ENCODE measurements at regions not wholly inside any gene's neighbourhood (a gene's known extent, or its start where the extent isn't known, plus 50 kb on each side); places are given as distances from the start of the nearest gene placed in this dataset.

GRCh38 chr1:184302346-184302745, 84.5 kb upstream of the C1orf21 start:
- ATAC-seq (ENCODE audit: low read depth) (no peak), DNase-seq (ENCODE audit: low spot score in 2 of 2) (no peak)
- Mint-ChIP-seq H3K27me3 (peaks cover 1% of the 10 kb centered on the region), H3K27ac (no peak overlapping the region), H3K9me3 (peaks cover 6% of the 10 kb centered on the region), H3K4me1 (no peaks in the 10 kb centered on the region), H3K4me3 (no peak overlapping the region), H3K36me3 (no peaks in the 10 kb centered on the region)

- H3K36me3 Mint-ChIP-seq = no peaks in the 10 kb centered on the region
- no peak overlapping the region for H3K4me3 Mint-ChIP-seq
- H3K27ac Mint-ChIP-seq = no peak overlapping the region
- ATAC-seq (ENCODE audit: low read depth) (no peak), DNase-seq (ENCODE audit: low spot score in 2 of 2) (no peak)
- no peaks in the 10 kb centered on the region for H3K4me1 Mint-ChIP-seq
- H3K27me3 Mint-ChIP-seq = peaks cover 5% of the 10 kb centered on the region
- H3K9me3 Mint-ChIP-seq = peaks cover 1% of the 10 kb centered on the region
These were observed 76.5 kb upstream of the C1orf21 start for GRCh38 chr1:184310157-184310819.

- no peaks in the 10 kb centered on the region for H3K36me3 Mint-ChIP-seq
- no peak overlapping the region for H3K27ac Mint-ChIP-seq
- ATAC-seq (ENCODE audit: low read depth) = no peak
- H3K4me3 Mint-ChIP-seq = no peak overlapping the region
- H3K9me3 Mint-ChIP-seq = no peaks in the 10 kb centered on the region
- H3K27me3 Mint-ChIP-seq = peaks cover 6% of the 10 kb centered on the region
- no peak for DNase-seq (ENCODE audit: low spot score in 2 of 2)
- H3K4me1 Mint-ChIP-seq = no peaks in the 10 kb centered on the region
These were observed 75.2 kb upstream of the C1orf21 start for GRCh38 chr1:184311580-184311979.

GRCh38 chr1:184315254-184315653, 71.6 kb upstream of the C1orf21 start:
- ATAC-seq (ENCODE audit: low read depth) = no peak
- DNase-seq (ENCODE audit: low spot score in 2 of 2) = no peak
- Mint-ChIP-seq H3K4me3 (no peak overlapping the region), H3K27ac (no peak overlapping the region), H3K9me3 (no peaks in the 10 kb centered on the region), H3K27me3 (peaks cover 8% of the 10 kb centered on the region), H3K4me1 (no peaks in the 10 kb centered on the region), H3K36me3 (no peaks in the 10 kb centered on the region)

- Mint-ChIP-seq H3K4me3 (no peak overlapping the region), H3K27ac (no peak overlapping the region), H3K36me3 (no peaks in the 10 kb centered on the region), H3K4me1 (no peaks in the 10 kb centered on the region), H3K27me3 (peaks cover 7% of the 10 kb centered on the region), H3K9me3 (no peaks in the 10 kb centered on the region)
- DNase-seq (ENCODE audit: low spot score in 2 of 2) (no peak), ATAC-seq (ENCODE audit: low read depth) (no peak)
These were observed 67.0 kb upstream of the C1orf21 start for GRCh38 chr1:184319879-184320278.

GRCh38 chr1:184322253-184322652, 64.6 kb upstream of the C1orf21 start:
- Mint-ChIP-seq H3K4me1 (no peaks in the 10 kb centered on the region), H3K4me3 (no peak overlapping the region), H3K27ac (no peak overlapping the region), H3K27me3 (peaks cover 4% of the 10 kb centered on the region), H3K9me3 (no peaks in the 10 kb centered on the region), H3K36me3 (no peaks in the 10 kb centered on the region)
- no peak for ATAC-seq (ENCODE audit: low read depth)
- no peak for DNase-seq (ENCODE audit: low spot score in 2 of 2)

GRCh38 chr1:184324972-184325371, 61.9 kb upstream of the C1orf21 start:
- Mint-ChIP-seq H3K9me3 (no peaks in the 10 kb centered on the region), H3K27ac (no peak overlapping the region), H3K4me1 (no peaks in the 10 kb centered on the region), H3K27me3 (peaks cover 2% of the 10 kb centered on the region), H3K4me3 (no peak overlapping the region), H3K36me3 (no peaks in the 10 kb centered on the region)
- DNase-seq (ENCODE audit: low spot score in 2 of 2) (no peak), ATAC-seq (ENCODE audit: low read depth) (no peak)

GRCh38 chr1:184326278-184326677, 60.6 kb upstream of the C1orf21 start:
- Mint-ChIP-seq H3K4me3 (no peak overlapping the region), H3K9me3 (no peaks in the 10 kb centered on the region), H3K4me1 (no peaks in the 10 kb centered on the region), H3K27me3 (no peaks in the 10 kb centered on the region), H3K27ac (no peak overlapping the region), H3K36me3 (no peaks in the 10 kb centered on the region)
- ATAC-seq (ENCODE audit: low read depth) (no peak), DNase-seq (ENCODE audit: low spot score in 2 of 2) (no peak)

GRCh38 chr1:184329245-184329953, 57.4 kb upstream of the C1orf21 start:
- no peaks in the 10 kb centered on the region for H3K4me1 Mint-ChIP-seq
- no peak overlapping the region for H3K27ac Mint-ChIP-seq
- no peaks in the 10 kb centered on the region for H3K27me3 Mint-ChIP-seq

GRCh38 chr1:184329962-184330868, 56.6 kb upstream of the C1orf21 start:
- H3K4me3 Mint-ChIP-seq = no peak overlapping the region
- H3K27ac Mint-ChIP-seq = no peak overlapping the region
- no peaks in the 10 kb centered on the region for H3K4me1 Mint-ChIP-seq
- H3K27me3 Mint-ChIP-seq = no peaks in the 10 kb centered on the region
- ATAC-seq (ENCODE audit: low read depth) (no peak), DNase-seq (ENCODE audit: low spot score in 2 of 2) (no peak)
- H3K36me3 Mint-ChIP-seq = no peaks in the 10 kb centered on the region
- H3K9me3 Mint-ChIP-seq = peaks cover 4% of the 10 kb centered on the region

More at GRCh38 chr1:184329245-184329953, 57.4 kb upstream of the C1orf21 start:
- Mint-ChIP-seq H3K9me3 (peaks cover 3% of the 10 kb centered on the region), H3K36me3 (no peaks in the 10 kb centered on the region), H3K4me3 (no peak overlapping the region)
- DNase-seq (ENCODE audit: low spot score in 2 of 2) (no peak), ATAC-seq (ENCODE audit: low read depth) (no peak)

- DNase-seq (ENCODE audit: low spot score in 2 of 2) = no peak
- H3K27ac Mint-ChIP-seq = no peak overlapping the region
- no peak for ATAC-seq (ENCODE audit: low read depth)
- H3K9me3 Mint-ChIP-seq = peaks cover 4% of the 10 kb centered on the region
- H3K27me3 Mint-ChIP-seq = no peaks in the 10 kb centered on the region
- H3K4me1 Mint-ChIP-seq = no peaks in the 10 kb centered on the region
- no peak overlapping the region for H3K4me3 Mint-ChIP-seq
- H3K36me3 Mint-ChIP-seq = no peaks in the 10 kb centered on the region
These were observed 56.0 kb upstream of the C1orf21 start for GRCh38 chr1:184330875-184331274.

Data from memory B cell (primary cell).